Uterus (tissue), 2 donors: ENCODE measurements at regions not wholly inside any gene's neighbourhood (a gene's known extent, or its start where the extent isn't known, plus 50 kb on each side); places are given as distances from the start of the nearest gene placed in this dataset.

ENCODE experiments used
- CTCF ChIP-seq, 4 experiments: fragments of 200-600 bp in 2 of 4; fragments of 450-650 bp in 2 of 4; sonication (generic) in 2 of 4; IDR thresholded peaks; one replicate each; pipeline ENCODE4 v1.5.1; 2016 to 2019; ENCODE audit warnings: antibody characterized with exemption in 4 of 4, mild to moderate bottlenecking in 2 of 4, moderate library complexity in 1 of 4
- POLR2A ChIP-seq, 2 donors: fragments of 450-650 bp; IDR thresholded peaks; one replicate each; pipeline ENCODE4 v1.6.1; 2016; ENCODE audit warnings: antibody characterized with exemption in 2 of 2, mild to moderate bottlenecking in 1 of 2, moderate library complexity in 1 of 2

GRCh38 chr22:49353235-49353634 lies 474.4 kb downstream of the BRD1 start:
- no peak for TF ChIP-seq CTCF (IDR thresholded peaks at IDR 0.05)
- no peak for TF ChIP-seq POLR2A (IDR thresholded peaks at IDR 0.05)
